Lung (tissue), 11 donors: ENCODE measurements at regions not wholly inside any gene's neighbourhood (a gene's known extent, or its start where the extent isn't known, plus 50 kb on each side); places are given as distances from the start of the nearest gene placed in this dataset.

Experiments used
- ATAC-seq: fragments of 200-7000 bp; cut with Tn5 transposase; one replicate; pipeline ENCODE4 v1.9.1; 2020; ENCODE audit warnings: moderate number of reproducible peaks; ENCODE audit not compliant: insufficient read depth, low FRiP score
- DNase-seq, 3 donors: peaks; one replicate each; pipeline ENCODE4 v3.0.0-alpha.2; 2013 to 2017
- H3K27ac ChIP-seq, 2 donors: one replicate each; pipeline ENCODE4 v1.5.1; 2013; ENCODE audit warnings: mild to moderate bottlenecking in 2 of 2, moderate library complexity in 2 of 2, control low read depth in 1 of 2, inconsistent platforms in 1 of 2, low read depth in 1 of 2, low read length in 1 of 2
- H3K27me3 ChIP-seq, 3 donors: one replicate each; pipeline ENCODE4 v1.5.1; 2013; ENCODE audit warnings: low read length in 2 of 3; ENCODE audit not compliant: control insufficient read depth in 3 of 3, insufficient read depth in 3 of 3
- H3K36me3 ChIP-seq, 4 donors: one replicate each; pipeline ENCODE4 v1.5.1; 2013; ENCODE audit warnings: low read length in 4 of 4, mild to moderate bottlenecking in 1 of 4, moderate library complexity in 1 of 4; ENCODE audit not compliant: control insufficient read depth in 4 of 4, insufficient read depth in 4 of 4
- H3K4me1 ChIP-seq, 5 donors: one replicate each; pipeline ENCODE4 v1.5.1; 2013; ENCODE audit warnings: low read length in 5 of 5, mild to moderate bottlenecking in 2 of 5, moderate library complexity in 1 of 5; ENCODE audit not compliant: control insufficient read depth in 5 of 5, insufficient read depth in 5 of 5
- H3K4me3 ChIP-seq: one replicate; pipeline ENCODE4 v1.5.1; 2013; ENCODE audit warnings: mild to moderate bottlenecking, control low read depth, moderate library complexity
- H3K9ac ChIP-seq, 2 donors: one replicate each; pipeline ENCODE4 v1.5.1; 2013; ENCODE audit warnings: low read length in 2 of 2, control low read depth in 1 of 2; ENCODE audit not compliant: insufficient read depth in 1 of 2
- H3K9me3 ChIP-seq, 4 donors: one replicate each; pipeline ENCODE4 v1.5.1; 2013; ENCODE audit warnings: low read length in 3 of 4, mild to moderate bottlenecking in 1 of 4, moderate library complexity in 1 of 4; ENCODE audit not compliant: control insufficient read depth in 4 of 4, insufficient read depth in 3 of 4
- WGBS, 2 donors: extraction: QIAGEN DNeasy Blood & Tissue Kit; methylation state at CpG; one replicate each; pipeline ENCODE4 v1.1.7; 2013; 5-methylcytosine and 5-hydroxymethylcytosine counted together
- TF ChIP-seq, protein P1 (sequence below): IDR thresholded peaks from 2 replicates; pipeline ENCODE4 v1.5.1; 2012; ENCODE audit warnings: mild to moderate bottlenecking; ENCODE audit errors: control extremely low read depth, extremely low read depth
- donor health status: control.
- donor health status: control.
- donor health status: Bipolar disorder and iron deficiency.
- donor health status: healthy.
- donor health status: DM: yes; HTN: yes; CAD: no.

DNA sequence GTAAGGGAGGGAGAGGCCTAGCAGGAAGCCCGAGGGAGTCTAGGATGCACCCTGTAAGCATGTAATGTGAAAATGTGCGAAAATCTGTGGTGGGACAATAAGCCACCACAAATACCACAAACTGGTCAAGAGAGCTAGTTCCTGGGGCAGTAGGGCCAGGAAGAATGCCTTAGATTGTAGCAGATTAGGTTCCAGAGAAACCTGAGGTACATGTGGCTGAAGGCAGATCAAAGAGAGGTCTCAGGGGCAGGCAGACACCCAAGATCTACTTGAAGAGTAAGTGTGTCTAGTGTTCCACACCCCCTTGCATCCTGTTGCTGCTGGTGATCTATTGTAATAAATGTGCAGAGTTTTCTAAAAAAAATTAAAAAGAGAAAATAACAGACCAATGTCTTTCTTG, 1677.3 kb upstream of the CDH6 start:
- ATAC-seq (no peak), DNase-seq (no peak)
- Histone ChIP-seq H3K36me3 (no peaks in the 10 kb centered on the region), H3K4me3 (no peak overlapping the region), H3K4me1 (no peaks in the 10 kb centered on the region), H3K9me3 (peaks cover 0 to 2% (median 0%) of the 10 kb centered on the region in 4 donors), H3K27me3 (no peaks in the 10 kb centered on the region), H3K9ac (no peak overlapping the region), H3K27ac (no peak overlapping the region)
- TF ChIP-seq, protein P1, sequence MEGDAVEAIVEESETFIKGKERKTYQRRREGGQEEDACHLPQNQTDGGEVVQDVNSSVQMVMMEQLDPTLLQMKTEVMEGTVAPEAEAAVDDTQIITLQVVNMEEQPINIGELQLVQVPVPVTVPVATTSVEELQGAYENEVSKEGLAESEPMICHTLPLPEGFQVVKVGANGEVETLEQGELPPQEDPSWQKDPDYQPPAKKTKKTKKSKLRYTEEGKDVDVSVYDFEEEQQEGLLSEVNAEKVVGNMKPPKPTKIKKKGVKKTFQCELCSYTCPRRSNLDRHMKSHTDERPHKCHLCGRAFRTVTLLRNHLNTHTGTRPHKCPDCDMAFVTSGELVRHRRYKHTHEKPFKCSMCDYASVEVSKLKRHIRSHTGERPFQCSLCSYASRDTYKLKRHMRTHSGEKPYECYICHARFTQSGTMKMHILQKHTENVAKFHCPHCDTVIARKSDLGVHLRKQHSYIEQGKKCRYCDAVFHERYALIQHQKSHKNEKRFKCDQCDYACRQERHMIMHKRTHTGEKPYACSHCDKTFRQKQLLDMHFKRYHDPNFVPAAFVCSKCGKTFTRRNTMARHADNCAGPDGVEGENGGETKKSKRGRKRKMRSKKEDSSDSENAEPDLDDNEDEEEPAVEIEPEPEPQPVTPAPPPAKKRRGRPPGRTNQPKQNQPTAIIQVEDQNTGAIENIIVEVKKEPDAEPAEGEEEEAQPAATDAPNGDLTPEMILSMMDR = no peak
- WGBS, 2 donors = 84% methylated on average over 2 of the region's 2 CpGs

DNA sequence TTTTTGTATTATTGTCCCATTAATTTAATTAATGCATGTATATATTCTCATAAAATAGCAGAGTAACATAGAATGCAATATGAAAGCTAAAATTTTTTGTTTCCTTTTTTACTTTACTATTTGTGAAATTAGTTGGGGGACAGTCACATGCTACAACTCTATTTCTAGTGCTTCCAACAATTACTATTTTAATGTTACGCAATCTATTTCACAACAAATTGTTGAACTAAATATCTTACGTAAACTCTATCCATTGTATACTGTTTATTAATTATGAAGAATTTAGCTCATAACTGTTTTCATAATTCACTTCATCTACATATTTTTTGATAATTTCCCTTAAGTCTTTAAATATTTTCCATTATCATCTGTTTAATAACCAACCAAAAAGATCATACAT, 1685.4 kb upstream of the CDH6 start:
- Histone ChIP-seq H3K9me3 (no peaks in the 10 kb centered on the region), H3K36me3 (no peaks in the 10 kb centered on the region), H3K27ac (no peak overlapping the region), H3K27me3 (no peaks in the 10 kb centered on the region), H3K4me3 (no peak overlapping the region), H3K4me1 (no peaks in the 10 kb centered on the region), H3K9ac (no peak overlapping the region)
- no peak for DNase-seq
- no peak for ATAC-seq
- TF ChIP-seq, protein P1 = no peak
- WGBS, 2 donors = 66 to 87% methylated on average over 2 of the region's 2 CpGs

DNA sequence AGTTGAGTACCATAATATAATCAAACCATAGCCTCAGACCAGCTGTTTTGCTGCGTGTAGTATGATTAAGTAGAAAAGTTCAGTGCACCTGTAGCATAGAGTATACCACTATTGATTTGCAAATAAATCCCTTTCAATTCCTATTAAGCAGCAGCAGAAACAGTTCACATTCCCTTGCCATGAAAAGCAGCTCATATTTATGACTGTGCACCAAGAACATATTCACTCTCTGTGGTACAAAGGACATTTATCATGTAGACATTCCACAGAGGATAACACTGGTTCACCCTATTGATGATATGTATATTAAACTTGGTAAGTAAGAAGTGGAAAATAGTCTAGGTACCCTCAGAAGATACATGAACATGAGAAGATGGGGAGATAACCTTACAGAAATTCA, 1689.1 kb upstream of the CDH6 start:
- DNase-seq (no peak), ATAC-seq (no peak)
- TF ChIP-seq, protein P1 = no peak
- no peak overlapping the region for H3K27ac ChIP-seq
- no peaks in the 10 kb centered on the region for H3K36me3 ChIP-seq
- H3K9ac ChIP-seq = no peak overlapping the region
- H3K27me3 ChIP-seq = no peaks in the 10 kb centered on the region
- WGBS, 2 donors = 83 to 87% methylated on average over 1 of the region's 1 CpG
- peaks cover 0 to 2% (median 0%) of the 10 kb centered on the region in 4 donors for H3K9me3 ChIP-seq
- no peaks in the 10 kb centered on the region for H3K4me1 ChIP-seq
- no peak overlapping the region for H3K4me3 ChIP-seq

DNA sequence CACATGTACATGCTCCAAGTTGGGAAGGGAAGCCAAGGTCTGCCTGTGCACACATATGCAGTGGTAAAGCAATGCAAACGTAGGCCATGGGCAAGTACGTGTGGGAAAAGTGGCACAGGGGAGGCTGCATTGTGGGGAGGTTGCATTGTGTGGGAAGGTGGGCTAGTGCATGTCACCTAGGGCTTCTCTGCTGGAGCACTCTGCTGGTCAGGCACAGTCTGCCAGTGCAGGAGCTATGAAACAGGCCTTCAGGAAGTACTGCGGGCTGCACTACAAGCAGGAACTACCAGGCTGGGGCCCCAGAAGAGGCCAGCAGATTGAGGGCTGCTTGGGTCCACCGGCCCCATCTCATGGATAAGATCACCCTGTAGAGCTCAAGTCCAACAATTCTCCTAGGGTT, 1694.6 kb upstream of the CDH6 start:
- WGBS, 2 donors = 91 to 93% methylated on average over 4 of the region's 4 CpGs

More for the DNA sequence above, 1694.6 kb upstream of the CDH6 start:
- TF ChIP-seq, protein P1 = no peak
- no peak overlapping the region for H3K27ac ChIP-seq
- DNase-seq = no peak
- no peak overlapping the region for H3K9ac ChIP-seq
- H3K27me3 ChIP-seq = no peaks in the 10 kb centered on the region
- peaks cover 0 to 9% (median 3%) of the 10 kb centered on the region in 4 donors for H3K9me3 ChIP-seq
- H3K4me1 ChIP-seq = no peaks in the 10 kb centered on the region
- ATAC-seq = no peak
- H3K4me3 ChIP-seq = no peak overlapping the region
- no peaks in the 10 kb centered on the region for H3K36me3 ChIP-seq
